ENCODE measurements at regions not wholly inside any gene's neighbourhood (a gene's known extent, or its start where the extent isn't known, plus 50 kb on each side); places are given as distances from the start of the nearest gene placed in this dataset.
"Not testable (repeated sequence)": the region's sequence is repeated elsewhere in the genome, so short reads cannot be mapped to it uniquely, and the experiment has no call there.

DNA sequence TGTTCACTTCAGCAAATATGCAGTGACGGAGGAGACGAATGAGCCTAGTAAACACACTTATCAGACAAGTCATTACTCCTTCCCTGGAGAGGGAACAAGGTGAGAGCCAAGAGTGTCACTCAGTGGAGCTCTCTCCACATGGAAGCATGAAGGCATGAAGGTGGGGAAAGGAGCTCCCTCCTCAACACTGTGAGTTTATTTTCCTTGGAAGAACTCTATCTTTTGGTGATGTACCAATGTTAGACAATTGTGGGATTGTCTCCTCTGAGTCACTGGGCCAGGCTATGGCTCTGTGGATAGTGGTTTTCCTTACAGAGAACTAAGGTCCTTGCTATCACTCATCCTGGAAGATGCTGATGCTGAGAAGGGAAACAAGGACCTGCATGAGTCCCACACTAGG, 200.2 kb downstream of the CPEB2 start:
- Histone ChIP-seq H3K27me3 (ENCODE audit: control insufficient read depth, insufficient read depth, low read length) (no peaks in the 10 kb centered on the region), H3K4me1 (ENCODE audit: control insufficient read depth, insufficient read depth, low read length) (no peaks in the 10 kb centered on the region), H3K27ac (ENCODE audit: low read depth, low read length) (no peak overlapping the region), H3K9me3 (ENCODE audit: control insufficient read depth, insufficient read depth, low read length) (no peaks in the 10 kb centered on the region), H3K36me3 (ENCODE audit: control insufficient read depth, insufficient read depth, low read length) (no peaks in the 10 kb centered on the region), H3K4me3 (ENCODE audit: low read depth, low read length) (no peak overlapping the region)
- DNase-seq (ENCODE audit: low read depth in 4 of 6, low spot score in 6 of 6): no peak
- no CpG with 5 or more reads among the region's 2 CpGs for WGBS (ENCODE audit: insufficient coverage)

DNA sequence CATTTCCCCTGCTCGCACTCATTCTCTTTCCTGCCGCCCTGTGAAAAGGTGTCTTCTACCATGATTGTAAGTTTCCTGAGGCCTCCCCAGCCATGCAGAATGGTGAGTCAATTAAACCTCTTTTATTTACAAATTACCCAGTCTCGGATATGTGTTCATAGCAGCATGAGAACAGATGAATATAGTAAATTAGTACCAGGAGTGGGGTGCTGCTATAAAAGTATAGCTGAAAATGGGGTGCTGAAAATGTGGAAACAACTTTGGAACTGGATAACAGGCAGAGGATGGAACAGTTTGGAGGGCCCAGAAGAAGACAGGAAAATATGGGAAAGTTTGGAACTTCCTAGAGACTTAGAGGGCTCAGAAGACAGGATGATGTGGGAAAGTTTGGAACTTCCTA, 204.2 kb downstream of the CPEB2 start:
- H3K27me3 ChIP-seq (ENCODE audit: control insufficient read depth, insufficient read depth, low read length); H3K4me3 ChIP-seq (ENCODE audit: low read depth, low read length); H3K27ac ChIP-seq (ENCODE audit: low read depth, low read length); DNase-seq (ENCODE audit: low read depth in 4 of 6, low spot score in 6 of 6); H3K9me3 ChIP-seq (ENCODE audit: control insufficient read depth, insufficient read depth, low read length); H3K4me1 ChIP-seq (ENCODE audit: control insufficient read depth, insufficient read depth, low read length); H3K36me3 ChIP-seq (ENCODE audit: control insufficient read depth, insufficient read depth, low read length): not testable (repeated sequence)
- no CpG with 5 or more reads among the region's 3 CpGs for WGBS (ENCODE audit: insufficient coverage)

DNA sequence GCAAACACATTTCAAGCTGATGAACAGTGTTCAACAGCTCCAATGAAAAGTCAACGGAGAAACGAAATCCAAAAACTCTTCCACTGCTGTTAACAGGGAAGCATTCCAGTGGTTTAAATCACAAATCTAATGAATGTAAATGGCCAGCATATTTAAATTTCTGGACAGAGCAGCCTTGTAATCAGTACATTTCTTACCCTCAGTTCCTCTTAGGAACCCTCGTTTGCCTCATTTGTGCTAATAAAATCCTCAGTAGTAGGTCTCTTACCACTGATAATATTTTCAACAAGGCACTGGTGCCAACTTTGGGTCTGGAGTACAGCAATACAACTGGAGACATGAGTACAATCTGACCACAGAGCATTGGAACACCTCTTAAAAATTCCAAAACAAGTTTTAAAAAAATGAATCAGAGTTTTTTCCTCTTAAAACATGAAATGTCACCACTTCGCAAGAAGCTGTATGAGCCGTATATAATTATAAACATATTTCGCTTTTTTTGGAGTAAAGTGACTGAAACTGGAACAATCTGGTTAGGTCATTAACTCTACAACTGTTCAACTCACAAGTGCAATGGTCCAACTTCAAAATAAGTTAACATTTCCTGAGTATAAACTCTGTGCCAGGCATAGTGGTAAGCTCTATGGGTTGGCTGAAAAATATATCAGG, 211.2 kb downstream of the CPEB2 start:
- no peaks in the 10 kb centered on the region for H3K36me3 ChIP-seq (ENCODE audit: control insufficient read depth, insufficient read depth, low read length)
- H3K9me3 ChIP-seq (ENCODE audit: control insufficient read depth, insufficient read depth, low read length): no peaks in the 10 kb centered on the region
- WGBS (ENCODE audit: insufficient coverage): 60% methylated on average over 1 of the region's 6 CpGs
- H3K27ac ChIP-seq (ENCODE audit: low read depth, low read length): no peak overlapping the region
- no peaks in the 10 kb centered on the region for H3K4me1 ChIP-seq (ENCODE audit: control insufficient read depth, insufficient read depth, low read length)
- H3K4me3 ChIP-seq (ENCODE audit: low read depth, low read length): no peak overlapping the region
- no peaks in the 10 kb centered on the region for H3K27me3 ChIP-seq (ENCODE audit: control insufficient read depth, insufficient read depth, low read length)
- peak in 1 of 6 donors; percentile 42 for DNase-seq (ENCODE audit: low read depth in 4 of 6, low spot score in 6 of 6)

DNA sequence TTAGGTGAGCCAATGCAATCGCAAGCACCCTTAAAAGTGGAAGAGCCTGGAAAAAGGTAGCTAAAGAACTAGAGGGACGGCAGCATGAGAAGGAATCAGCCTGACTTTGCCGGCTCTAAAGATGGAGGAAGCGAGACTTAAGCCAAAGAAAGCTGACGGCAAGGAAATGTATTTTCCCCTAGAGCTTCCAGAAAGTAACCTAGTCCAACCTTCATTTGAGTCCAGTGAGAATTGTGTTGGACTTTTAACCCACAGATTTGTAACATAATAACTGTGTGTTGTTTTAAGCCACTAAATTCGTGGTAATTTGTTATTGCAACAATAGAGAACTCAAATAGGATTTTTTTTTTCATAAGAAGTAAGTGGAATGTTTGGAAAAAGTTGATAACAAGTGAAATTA, 212.7 kb upstream of the C1QTNF7 start:
- Histone ChIP-seq H3K4me3 (ENCODE audit: low read depth, low read length) (no peak overlapping the region), H3K27me3 (ENCODE audit: control insufficient read depth, insufficient read depth, low read length) (no peaks in the 10 kb centered on the region), H3K4me1 (ENCODE audit: control insufficient read depth, insufficient read depth, low read length) (no peaks in the 10 kb centered on the region), H3K36me3 (ENCODE audit: control insufficient read depth, insufficient read depth, low read length) (no peaks in the 10 kb centered on the region), H3K9me3 (ENCODE audit: control insufficient read depth, insufficient read depth, low read length) (no peaks in the 10 kb centered on the region), H3K27ac (ENCODE audit: low read depth, low read length) (no peak overlapping the region)
- 100% methylated on average over 1 of the region's 6 CpGs for WGBS (ENCODE audit: insufficient coverage)
- no peak for DNase-seq (ENCODE audit: low read depth in 4 of 6, low spot score in 6 of 6)

DNA sequence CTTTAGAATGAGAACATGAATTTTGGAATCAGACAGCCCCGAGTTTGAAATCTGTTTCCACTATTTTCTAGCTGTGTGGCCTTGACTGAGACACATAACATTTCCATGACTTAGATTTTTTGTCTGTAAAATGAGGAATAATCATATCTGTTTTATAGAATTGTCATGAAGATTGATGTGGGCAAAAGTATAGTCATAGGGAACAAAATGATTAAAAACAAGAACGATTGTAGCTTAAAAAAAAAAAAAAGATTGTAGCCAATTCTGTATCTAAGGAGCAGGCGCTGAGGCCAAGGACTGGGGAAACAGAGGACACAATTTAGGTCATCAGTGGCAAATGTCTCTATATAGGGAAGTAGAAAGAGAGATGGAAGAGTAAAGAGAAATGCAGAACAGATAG, 201.6 kb upstream of the C1QTNF7 start:
- Histone ChIP-seq H3K4me1 (ENCODE audit: control insufficient read depth, insufficient read depth, low read length) (no peaks in the 10 kb centered on the region), H3K36me3 (ENCODE audit: control insufficient read depth, insufficient read depth, low read length) (no peaks in the 10 kb centered on the region), H3K27ac (ENCODE audit: low read depth, low read length) (no peak overlapping the region), H3K9me3 (ENCODE audit: control insufficient read depth, insufficient read depth, low read length) (no peaks in the 10 kb centered on the region), H3K4me3 (ENCODE audit: low read depth, low read length) (no peak overlapping the region), H3K27me3 (ENCODE audit: control insufficient read depth, insufficient read depth, low read length) (no peaks in the 10 kb centered on the region)
- 80% methylated on average over 2 of the region's 3 CpGs for WGBS (ENCODE audit: insufficient coverage)
- no peak for DNase-seq (ENCODE audit: low read depth in 4 of 6, low spot score in 6 of 6)

DNA sequence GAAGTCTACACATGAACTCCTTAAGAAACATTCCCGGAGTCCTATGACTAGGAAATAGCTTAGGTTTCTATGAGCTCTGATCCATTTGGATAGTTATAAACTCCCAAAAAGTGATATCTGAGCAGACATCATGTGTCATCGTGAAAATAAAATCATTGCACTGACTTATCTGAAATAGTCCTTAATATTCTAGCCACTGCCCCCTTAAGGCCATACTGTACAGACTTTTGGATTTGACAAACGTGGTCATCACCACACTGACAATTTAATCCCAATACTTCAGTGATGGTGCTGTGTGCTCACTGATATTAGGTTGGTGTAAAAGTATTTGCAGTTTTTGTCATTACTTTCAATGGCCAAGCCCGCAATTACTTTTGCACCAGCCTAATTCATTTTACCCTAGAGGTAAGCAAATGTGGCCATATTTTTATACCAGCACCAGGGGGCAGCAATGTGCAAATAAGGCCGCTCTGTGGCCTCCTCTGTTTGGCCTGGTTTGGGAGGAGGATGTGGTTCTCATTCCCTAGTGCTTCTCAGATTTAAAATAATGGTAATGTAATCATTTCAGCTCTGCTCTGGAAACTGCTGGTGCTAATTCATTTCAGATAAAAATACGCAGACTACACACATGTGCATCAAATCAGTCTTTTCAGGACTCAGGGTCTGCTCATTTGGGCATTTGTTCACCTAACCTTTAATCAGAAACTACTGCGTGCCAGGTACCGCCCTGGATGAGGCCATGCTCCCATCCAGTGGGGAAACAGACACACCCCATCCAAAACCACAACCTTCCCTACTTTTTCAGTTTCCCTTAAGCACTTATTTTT, 196.4 kb upstream of the C1QTNF7 start:
- Histone ChIP-seq H3K27me3 (ENCODE audit: control insufficient read depth, insufficient read depth, low read length) (no peaks in the 10 kb centered on the region), H3K27ac (ENCODE audit: low read depth, low read length) (no peak overlapping the region), H3K36me3 (ENCODE audit: control insufficient read depth, insufficient read depth, low read length) (no peaks in the 10 kb centered on the region), H3K4me1 (ENCODE audit: control insufficient read depth, insufficient read depth, low read length) (peaks cover 7% of the 10 kb centered on the region), H3K4me3 (ENCODE audit: low read depth, low read length) (no peak overlapping the region), H3K9me3 (ENCODE audit: control insufficient read depth, insufficient read depth, low read length) (no peaks in the 10 kb centered on the region)
- 84% methylated on average over 3 of the region's 8 CpGs for WGBS (ENCODE audit: insufficient coverage)
- DNase-seq (ENCODE audit: low read depth in 4 of 6, low spot score in 6 of 6): peak in 4 of 6 donors; percentile 35 to 88 (median 64)

DNA sequence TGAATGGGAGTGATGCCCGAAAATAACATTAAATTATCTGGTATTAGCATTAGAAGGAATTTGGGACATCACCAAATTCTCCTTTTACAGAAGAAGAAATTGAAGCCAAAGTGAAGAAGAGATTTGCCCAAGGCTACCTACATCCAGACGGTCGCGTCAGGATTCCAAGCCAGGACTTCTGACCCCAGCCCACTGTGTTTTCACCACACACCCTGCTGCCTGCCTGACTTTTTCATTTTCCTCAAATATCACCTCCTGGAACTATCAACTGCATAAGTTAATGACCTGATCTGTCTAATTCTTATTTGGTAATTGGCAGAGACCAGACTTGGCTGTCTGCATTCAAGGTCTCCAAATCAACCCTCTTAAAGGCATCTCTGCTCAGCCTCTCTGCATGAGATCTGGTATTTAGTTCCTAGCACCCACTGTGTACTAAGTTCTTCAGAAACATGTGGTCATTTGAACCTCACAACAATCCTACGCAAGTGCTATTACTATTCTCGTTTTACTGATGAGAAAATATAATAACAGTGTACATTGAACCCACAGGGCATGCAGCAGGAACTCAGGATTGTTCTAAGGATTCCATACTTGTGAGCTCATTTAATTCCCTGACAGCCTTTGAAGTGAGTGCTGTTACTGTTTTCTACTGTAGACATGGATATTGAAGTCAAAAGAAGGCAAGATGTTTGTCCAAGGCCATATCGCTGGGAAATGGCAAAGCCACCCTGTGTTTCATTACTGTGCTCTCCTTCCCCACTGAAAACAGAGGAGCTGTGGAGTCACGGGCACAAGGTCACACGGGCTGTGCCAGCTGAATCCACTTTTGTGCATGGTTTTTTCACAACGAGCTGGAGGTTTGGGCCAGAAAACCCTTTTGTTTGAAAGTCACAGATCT, 195.2 kb upstream of the C1QTNF7 start:
- WGBS (ENCODE audit: insufficient coverage): 19% methylated on average over 4 of the region's 10 CpGs
- H3K4me3 ChIP-seq (ENCODE audit: low read depth, low read length): no peak overlapping the region
- H3K27me3 ChIP-seq (ENCODE audit: control insufficient read depth, insufficient read depth, low read length): no peaks in the 10 kb centered on the region
- DNase-seq (ENCODE audit: low read depth in 4 of 6, low spot score in 6 of 6): no peak
- no peaks in the 10 kb centered on the region for H3K9me3 ChIP-seq (ENCODE audit: control insufficient read depth, insufficient read depth, low read length)
- peaks cover 7% of the 10 kb centered on the region for H3K4me1 ChIP-seq (ENCODE audit: control insufficient read depth, insufficient read depth, low read length)
- H3K27ac ChIP-seq (ENCODE audit: low read depth, low read length): peak overlapping the region; percentile 78
- no peaks in the 10 kb centered on the region for H3K36me3 ChIP-seq (ENCODE audit: control insufficient read depth, insufficient read depth, low read length)

DNA sequence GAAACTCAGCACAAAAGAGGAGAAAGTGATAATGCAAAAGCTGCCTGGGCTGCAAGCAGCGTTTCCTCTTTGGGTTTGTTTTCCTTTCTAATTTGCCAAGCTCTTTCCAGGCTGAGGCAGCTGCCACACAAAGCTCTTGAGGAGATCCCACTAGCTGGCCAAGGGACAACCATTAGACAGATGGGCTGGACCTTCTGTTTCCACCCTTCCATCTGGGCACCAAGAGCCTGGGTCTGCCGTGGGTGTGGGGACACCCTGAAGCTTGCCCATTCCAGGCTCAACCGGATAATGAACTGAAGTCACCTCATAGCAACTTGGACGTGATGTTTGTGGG, 194.6 kb upstream of the C1QTNF7 start:
- Histone ChIP-seq H3K4me3 (ENCODE audit: low read depth, low read length) (no peak overlapping the region), H3K4me1 (ENCODE audit: control insufficient read depth, insufficient read depth, low read length) (peaks cover 7% of the 10 kb centered on the region), H3K9me3 (ENCODE audit: control insufficient read depth, insufficient read depth, low read length) (no peaks in the 10 kb centered on the region), H3K36me3 (ENCODE audit: control insufficient read depth, insufficient read depth, low read length) (no peaks in the 10 kb centered on the region), H3K27me3 (ENCODE audit: control insufficient read depth, insufficient read depth, low read length) (no peaks in the 10 kb centered on the region), H3K27ac (ENCODE audit: low read depth, low read length) (peak overlapping the region; percentile 78)
- DNase-seq (ENCODE audit: low read depth in 4 of 6, low spot score in 6 of 6): peak in 2 of 6 donors; percentile 55 to 88
- WGBS (ENCODE audit: insufficient coverage): 36% methylated on average over 3 of the region's 4 CpGs

DNA sequence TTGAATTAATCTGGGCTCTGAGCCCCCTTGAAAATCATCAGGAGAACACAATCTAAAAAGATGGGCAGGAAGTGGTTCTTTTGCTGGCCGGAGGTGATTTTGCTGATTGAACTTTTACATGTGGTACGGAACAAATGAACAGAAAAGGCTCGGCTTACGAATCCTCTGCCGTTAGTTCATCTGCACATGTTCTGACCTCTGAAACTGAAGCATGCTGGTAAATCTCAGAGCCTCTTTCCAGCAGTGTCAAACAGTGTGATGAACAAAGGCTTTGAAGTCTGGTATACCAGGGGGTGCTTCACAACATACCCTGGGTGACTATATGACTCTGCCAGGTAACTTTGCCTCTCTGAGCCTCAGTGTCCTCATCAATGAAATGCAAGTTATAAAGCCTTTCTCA, 194.2 kb upstream of the C1QTNF7 start:
- H3K36me3 ChIP-seq (ENCODE audit: control insufficient read depth, insufficient read depth, low read length): no peaks in the 10 kb centered on the region
- H3K27me3 ChIP-seq (ENCODE audit: control insufficient read depth, insufficient read depth, low read length): no peaks in the 10 kb centered on the region
- peak overlapping the region; percentile 78 for H3K27ac ChIP-seq (ENCODE audit: low read depth, low read length)
- no peak overlapping the region for H3K4me3 ChIP-seq (ENCODE audit: low read depth, low read length)
- no peak for DNase-seq (ENCODE audit: low read depth in 4 of 6, low spot score in 6 of 6)
- H3K9me3 ChIP-seq (ENCODE audit: control insufficient read depth, insufficient read depth, low read length): no peaks in the 10 kb centered on the region
- peaks cover 7% of the 10 kb centered on the region for H3K4me1 ChIP-seq (ENCODE audit: control insufficient read depth, insufficient read depth, low read length)
- WGBS (ENCODE audit: insufficient coverage): 71% methylated on average over 5 of the region's 5 CpGs

Data from spinal cord (tissue), 9 donors.